ENCODE measurements at regions not wholly inside any gene's neighbourhood (a gene's known extent, or its start where the extent isn't known, plus 50 kb on each side); places are given as distances from the start of the nearest gene placed in this dataset.

- Mint-ChIP-seq H3K4me1 (peaks cover 0 to 2% (median 0%) of the 10 kb centered on the region in 3 donors), H3K27me3 (no peaks in the 10 kb centered on the region), H3K4me3 (no peak overlapping the region), H3K9me3 (no peaks in the 10 kb centered on the region), H3K27ac (no peak overlapping the region), H3K36me3 (peaks cover 4% of the 10 kb centered on the region)
Observed at GRCh38 chr14:51439896-51440295, 199.8 kb downstream of the TMX1 start.

- Mint-ChIP-seq H3K9me3 (no peaks in the 10 kb centered on the region), H3K4me3 (peak overlapping the region in 1 of 4 donors; percentile 36), H3K27ac (no peak overlapping the region), H3K27me3 (no peaks in the 10 kb centered on the region), H3K4me1 (peaks cover 0 to 2% (median 0%) of the 10 kb centered on the region in 3 donors), H3K36me3 (peaks cover 4% of the 10 kb centered on the region)
Observed at GRCh38 chr14:51441001-51441400, 201.0 kb downstream of the TMX1 start.

- no peaks in the 10 kb centered on the region for H3K27me3 Mint-ChIP-seq
- peaks cover 4% of the 10 kb centered on the region for H3K36me3 Mint-ChIP-seq
- peaks cover 0 to 2% (median 0%) of the 10 kb centered on the region in 3 donors for H3K4me1 Mint-ChIP-seq
Observed at GRCh38 chr14:51442513-51443175, 202.6 kb downstream of the TMX1 start.

DNA sequence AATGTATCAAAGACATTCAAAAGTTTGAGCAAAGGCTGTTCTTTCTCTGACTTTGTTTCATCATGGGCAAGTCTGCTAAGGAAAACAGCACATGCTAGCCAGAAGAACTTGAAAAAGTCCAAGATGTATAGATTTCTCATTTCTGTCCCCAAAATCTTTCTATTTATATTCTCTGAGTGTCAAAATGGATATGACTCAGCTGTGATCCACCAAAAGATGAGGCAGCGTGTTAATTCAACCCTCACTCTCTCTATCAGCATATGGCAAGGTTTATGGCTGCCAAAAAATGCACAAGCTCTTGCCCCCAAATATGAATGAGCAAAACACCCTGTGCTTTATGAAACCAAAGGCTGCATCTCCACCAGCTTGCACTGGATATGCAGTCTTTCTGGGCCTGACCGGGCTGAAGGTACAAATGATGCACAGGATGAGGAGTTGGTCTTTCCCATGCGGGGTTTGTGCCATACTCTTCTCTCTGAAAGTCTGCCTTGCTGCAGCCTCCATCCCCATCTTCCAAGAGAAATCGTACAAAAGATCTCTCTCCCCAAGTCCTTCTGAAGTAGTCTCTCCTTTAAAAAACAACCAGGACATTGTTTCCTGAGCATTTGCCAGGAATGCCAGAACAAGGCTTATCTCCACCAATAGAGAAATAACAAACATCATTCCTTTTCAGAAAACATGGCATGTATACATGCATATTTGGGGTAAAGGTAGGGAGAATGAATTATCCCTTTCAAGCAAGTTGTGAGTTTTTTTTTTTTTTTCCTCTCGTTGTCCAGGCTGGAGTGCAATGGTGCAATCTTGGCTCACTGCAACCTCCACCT is 203.4 kb downstream of the TMX1 start:
- H3K4me3 Mint-ChIP-seq: no peak overlapping the region
- H3K4me1 Mint-ChIP-seq: peaks cover 0 to 2% (median 0%) of the 10 kb centered on the region in 3 donors
- no peaks in the 10 kb centered on the region for H3K27me3 Mint-ChIP-seq
- H3K27ac Mint-ChIP-seq: no peak overlapping the region
- H3K9me3 Mint-ChIP-seq: no peaks in the 10 kb centered on the region
- H3K36me3 Mint-ChIP-seq: peaks cover 4% of the 10 kb centered on the region

More at GRCh38 chr14:51442513-51443175, 202.6 kb downstream of the TMX1 start:
- Mint-ChIP-seq H3K9me3 (no peaks in the 10 kb centered on the region), H3K27ac (no peak overlapping the region), H3K4me3 (no peak overlapping the region)

GRCh38 chr14:51444353-51445000 is 204.4 kb downstream of the TMX1 start:
- Mint-ChIP-seq H3K4me1 (peaks cover 0 to 2% (median 0%) of the 10 kb centered on the region in 3 donors), H3K4me3 (no peak overlapping the region), H3K27me3 (no peaks in the 10 kb centered on the region), H3K27ac (no peak overlapping the region), H3K36me3 (peaks cover 4% of the 10 kb centered on the region), H3K9me3 (no peaks in the 10 kb centered on the region)

GRCh38 chr14:51445001-51445390 is 204.9 kb downstream of the TMX1 start:
- H3K4me1 Mint-ChIP-seq: peaks cover 0 to 2% (median 0%) of the 10 kb centered on the region in 3 donors
- peaks cover 2% of the 10 kb centered on the region for H3K36me3 Mint-ChIP-seq
- H3K4me3 Mint-ChIP-seq: no peak overlapping the region
- H3K27me3 Mint-ChIP-seq: no peaks in the 10 kb centered on the region
- no peak overlapping the region for H3K27ac Mint-ChIP-seq
- no peaks in the 10 kb centered on the region for H3K9me3 Mint-ChIP-seq

- Mint-ChIP-seq H3K36me3 (no peaks in the 10 kb centered on the region), H3K4me1 (no peaks in the 10 kb centered on the region), H3K27ac (no peak overlapping the region), H3K9me3 (no peaks in the 10 kb centered on the region), H3K27me3 (no peaks in the 10 kb centered on the region), H3K4me3 (no peak overlapping the region)
Observed at GRCh38 chr14:51446771-51447170, 204.9 kb upstream of the FRMD6 start.

- no peaks in the 10 kb centered on the region for H3K9me3 Mint-ChIP-seq
Observed at GRCh38 chr14:51447411-51447810, 204.3 kb upstream of the FRMD6 start.

DNA sequence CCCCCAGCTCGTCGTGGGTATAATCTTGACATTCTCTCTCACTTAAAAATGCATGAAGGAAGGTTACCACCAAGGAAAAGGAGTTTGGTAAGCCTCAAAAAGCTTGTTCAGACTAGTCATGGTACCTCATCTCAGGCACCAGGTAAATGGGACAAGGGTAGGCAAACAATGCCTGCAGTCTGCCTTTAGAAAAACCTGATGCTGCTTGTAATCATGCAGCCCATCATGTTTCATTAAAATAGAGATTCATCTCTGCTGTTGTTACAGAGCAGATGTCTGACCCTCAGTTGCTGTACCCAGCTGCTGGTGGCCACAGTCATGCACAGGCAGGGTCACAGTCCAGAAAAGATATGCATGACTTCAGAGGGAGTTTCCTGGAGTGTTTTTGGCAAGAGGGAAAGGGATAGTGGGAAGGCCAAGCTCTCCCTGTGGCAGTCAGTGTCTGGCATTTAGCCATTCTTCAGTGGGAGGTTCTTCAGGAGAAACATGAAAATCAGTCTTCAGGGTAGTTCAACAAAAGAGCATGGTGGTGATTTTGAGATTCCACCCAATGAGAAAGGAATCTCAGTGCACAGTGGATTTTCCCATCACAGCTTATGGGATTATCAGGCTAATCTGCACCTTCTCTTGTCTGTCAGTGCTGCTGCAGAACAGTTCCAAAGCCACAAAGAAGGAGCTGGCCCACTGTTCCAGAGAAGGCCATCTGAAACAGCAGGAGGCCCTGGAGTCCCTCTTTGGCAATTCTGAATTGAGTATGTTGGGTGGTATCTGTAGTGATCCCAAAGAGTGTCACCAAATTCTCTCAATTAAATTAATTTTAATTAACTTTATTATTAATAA is 202.7 kb upstream of the FRMD6 start:
- H3K27me3 Mint-ChIP-seq: no peaks in the 10 kb centered on the region
- no peaks in the 10 kb centered on the region for H3K4me1 Mint-ChIP-seq
- no peak overlapping the region for H3K4me3 Mint-ChIP-seq

More at GRCh38 chr14:51447411-51447810, 204.3 kb upstream of the FRMD6 start:
- H3K36me3 Mint-ChIP-seq: no peaks in the 10 kb centered on the region
- H3K4me3 Mint-ChIP-seq: no peak overlapping the region
- H3K27ac Mint-ChIP-seq: no peak overlapping the region
- H3K4me1 Mint-ChIP-seq: no peaks in the 10 kb centered on the region
- no peaks in the 10 kb centered on the region for H3K27me3 Mint-ChIP-seq

DNA sequence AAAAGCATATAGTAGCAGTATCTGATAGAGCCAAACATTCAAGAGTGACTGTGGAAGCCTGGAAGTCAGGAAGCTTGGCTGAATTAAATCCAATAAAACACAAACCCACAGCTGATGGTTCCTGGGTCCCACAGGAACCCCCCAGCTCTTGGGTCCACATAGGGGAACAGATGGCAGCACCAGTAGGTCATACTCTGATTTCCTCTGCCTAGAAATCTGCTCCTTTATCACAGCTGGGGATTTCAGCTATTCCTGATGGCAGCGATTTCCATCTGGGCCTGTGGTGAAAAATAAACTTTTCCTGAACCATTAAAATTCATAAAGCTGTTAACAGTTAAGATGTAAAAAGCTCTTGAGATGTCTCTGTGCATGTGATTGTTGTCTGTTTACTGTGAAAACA is 202.0 kb upstream of the FRMD6 start:
- no peak overlapping the region for H3K4me3 Mint-ChIP-seq
- no peak overlapping the region for H3K27ac Mint-ChIP-seq
- no peaks in the 10 kb centered on the region for H3K36me3 Mint-ChIP-seq
- H3K9me3 Mint-ChIP-seq: no peaks in the 10 kb centered on the region
- H3K27me3 Mint-ChIP-seq: no peaks in the 10 kb centered on the region
- no peaks in the 10 kb centered on the region for H3K4me1 Mint-ChIP-seq

More for the DNA sequence above, 202.7 kb upstream of the FRMD6 start:
- H3K9me3 Mint-ChIP-seq: no peaks in the 10 kb centered on the region
- H3K36me3 Mint-ChIP-seq: no peaks in the 10 kb centered on the region
- no peak overlapping the region for H3K27ac Mint-ChIP-seq

DNA sequence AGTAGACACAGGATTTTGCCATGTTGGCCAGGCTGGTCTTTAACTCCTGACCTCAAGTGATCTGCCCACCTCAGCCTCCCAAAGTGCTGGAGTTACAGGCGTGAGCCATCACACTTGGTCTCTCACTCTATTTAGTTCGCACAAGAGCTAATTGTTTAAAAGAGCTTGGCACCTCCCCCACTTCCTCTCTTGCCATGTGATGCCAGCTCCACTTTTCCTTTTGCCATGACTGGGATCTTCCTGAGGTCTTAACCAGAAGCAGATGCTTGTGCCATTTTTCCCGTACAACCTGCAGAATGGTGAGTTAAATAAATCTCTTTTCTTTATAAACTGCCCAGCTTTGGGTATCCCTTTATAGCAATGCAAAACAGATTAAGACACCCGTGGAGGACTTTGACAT is 200.1 kb upstream of the FRMD6 start:
- Mint-ChIP-seq H3K4me1 (no peaks in the 10 kb centered on the region), H3K27ac (no peak overlapping the region), H3K27me3 (no peaks in the 10 kb centered on the region), H3K4me3 (no peak overlapping the region), H3K36me3 (no peaks in the 10 kb centered on the region), H3K9me3 (peaks cover 0 to 2% (median 0%) of the 10 kb centered on the region in 3 donors)

GRCh38 chr14:51453869-51454268 is 197.8 kb upstream of the FRMD6 start:
- peaks cover 2% of the 10 kb centered on the region for H3K36me3 Mint-ChIP-seq
- peaks cover 3% of the 10 kb centered on the region for H3K27me3 Mint-ChIP-seq
- H3K9me3 Mint-ChIP-seq: peaks cover 0 to 6% (median 0%) of the 10 kb centered on the region in 3 donors
- no peaks in the 10 kb centered on the region for H3K4me1 Mint-ChIP-seq
- no peak overlapping the region for H3K27ac Mint-ChIP-seq
- no peak overlapping the region for H3K4me3 Mint-ChIP-seq

DNA sequence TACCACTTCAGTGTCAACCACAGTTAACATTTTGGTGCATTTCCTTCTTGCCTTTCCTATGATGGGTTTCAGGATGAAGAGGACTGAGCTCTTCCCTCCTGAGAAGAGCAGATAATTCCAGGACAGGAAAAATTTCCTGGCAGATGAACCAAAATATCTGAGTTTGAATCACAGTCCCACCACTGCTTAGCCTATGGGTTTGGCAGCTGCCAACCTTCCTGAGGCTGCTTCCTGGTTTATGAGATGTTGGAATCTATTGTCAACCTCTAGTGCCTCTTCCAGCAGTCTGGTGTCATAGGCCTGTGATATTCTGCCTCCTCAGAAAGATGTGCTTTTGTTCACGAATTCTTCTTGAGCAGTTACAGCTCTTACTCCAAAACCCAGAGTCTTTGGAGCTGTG is 197.4 kb upstream of the FRMD6 start:
- H3K27ac Mint-ChIP-seq: no peak overlapping the region
- peaks cover 2% of the 10 kb centered on the region for H3K36me3 Mint-ChIP-seq
- peaks cover 3% of the 10 kb centered on the region for H3K27me3 Mint-ChIP-seq
- H3K4me1 Mint-ChIP-seq: no peaks in the 10 kb centered on the region
- no peak overlapping the region for H3K4me3 Mint-ChIP-seq
- peaks cover 0 to 6% (median 0%) of the 10 kb centered on the region in 3 donors for H3K9me3 Mint-ChIP-seq

DNA sequence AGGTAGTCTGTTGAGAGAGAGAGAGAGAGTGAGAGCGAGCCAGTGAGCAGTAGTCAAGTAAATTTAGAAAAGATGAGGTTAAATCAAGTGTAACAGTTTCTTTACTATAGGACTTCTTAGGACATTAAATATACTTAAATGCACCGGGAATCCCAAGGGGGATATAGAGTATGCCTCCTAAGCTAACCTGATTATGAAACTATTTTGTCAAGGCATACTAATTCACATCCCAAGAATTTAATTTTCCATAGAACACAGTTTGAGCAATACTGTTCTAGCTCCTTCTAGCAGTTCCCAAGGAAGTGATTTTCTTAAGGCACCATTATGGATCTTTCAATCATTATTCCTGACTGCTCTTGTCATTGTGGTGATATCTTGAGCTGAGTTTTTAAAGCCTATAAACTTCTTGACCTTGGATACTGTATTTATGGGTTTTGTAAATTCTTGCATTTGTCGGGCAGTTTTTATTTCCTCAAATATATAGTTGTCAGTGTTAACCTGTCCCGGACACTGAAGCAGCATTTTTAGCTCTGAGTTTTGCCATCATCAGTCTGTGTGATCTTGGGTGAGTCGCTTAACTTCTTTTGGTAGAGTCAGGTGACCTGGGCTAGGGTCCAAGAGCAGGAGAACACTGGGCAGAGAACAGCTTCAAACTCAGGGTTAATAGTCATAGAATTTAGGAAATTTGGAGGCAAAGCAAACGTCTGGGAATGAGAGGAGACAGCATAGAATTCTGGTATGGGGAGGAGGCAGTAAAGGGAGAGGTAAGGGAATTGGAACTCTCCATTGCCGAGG is 196.5 kb upstream of the FRMD6 start:
- H3K27ac Mint-ChIP-seq: no peak overlapping the region

More for the DNA sequence above, 196.5 kb upstream of the FRMD6 start:
- Mint-ChIP-seq H3K9me3 (peaks cover 0 to 6% (median 0%) of the 10 kb centered on the region in 3 donors), H3K4me3 (no peak overlapping the region), H3K4me1 (no peaks in the 10 kb centered on the region), H3K27me3 (peaks cover 3% of the 10 kb centered on the region), H3K36me3 (peaks cover 2% of the 10 kb centered on the region)

All from IgD-negative memory B cell (primary cell).